ENCODE measurements at regions not wholly inside any gene's neighbourhood (a gene's known extent, or its start where the extent isn't known, plus 50 kb on each side); places are given as distances from the start of the nearest gene placed in this dataset.

DNA sequence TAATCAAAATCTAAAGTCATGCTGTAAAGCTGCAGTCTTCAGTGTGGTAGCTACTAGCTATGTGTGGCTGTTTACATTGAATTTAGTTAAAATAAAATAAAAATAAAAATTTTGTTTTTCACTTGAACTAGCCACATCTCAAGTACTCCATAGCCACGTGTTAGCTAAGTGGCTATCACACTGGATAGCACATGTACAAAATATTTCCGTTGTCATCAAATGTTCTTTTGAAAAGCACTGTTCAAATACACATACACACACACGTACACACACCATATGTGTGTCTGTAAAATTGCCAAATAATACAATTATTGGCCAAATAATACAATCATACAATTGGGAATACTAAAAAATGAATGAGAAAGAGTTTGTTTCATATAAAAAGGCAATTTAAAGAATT, 778.2 kb upstream of the FLRT2 start:
- TF ChIP-seq, protein P1, sequence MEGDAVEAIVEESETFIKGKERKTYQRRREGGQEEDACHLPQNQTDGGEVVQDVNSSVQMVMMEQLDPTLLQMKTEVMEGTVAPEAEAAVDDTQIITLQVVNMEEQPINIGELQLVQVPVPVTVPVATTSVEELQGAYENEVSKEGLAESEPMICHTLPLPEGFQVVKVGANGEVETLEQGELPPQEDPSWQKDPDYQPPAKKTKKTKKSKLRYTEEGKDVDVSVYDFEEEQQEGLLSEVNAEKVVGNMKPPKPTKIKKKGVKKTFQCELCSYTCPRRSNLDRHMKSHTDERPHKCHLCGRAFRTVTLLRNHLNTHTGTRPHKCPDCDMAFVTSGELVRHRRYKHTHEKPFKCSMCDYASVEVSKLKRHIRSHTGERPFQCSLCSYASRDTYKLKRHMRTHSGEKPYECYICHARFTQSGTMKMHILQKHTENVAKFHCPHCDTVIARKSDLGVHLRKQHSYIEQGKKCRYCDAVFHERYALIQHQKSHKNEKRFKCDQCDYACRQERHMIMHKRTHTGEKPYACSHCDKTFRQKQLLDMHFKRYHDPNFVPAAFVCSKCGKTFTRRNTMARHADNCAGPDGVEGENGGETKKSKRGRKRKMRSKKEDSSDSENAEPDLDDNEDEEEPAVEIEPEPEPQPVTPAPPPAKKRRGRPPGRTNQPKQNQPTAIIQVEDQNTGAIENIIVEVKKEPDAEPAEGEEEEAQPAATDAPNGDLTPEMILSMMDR (IDR thresholded peaks at IDR 0.05; ENCODE audit: borderline replicate concordance, extremely low read depth, low read length, poor library complexity, severe bottlenecking), result no peak
- TF ChIP-seq EZH2 (IDR thresholded peaks at IDR 0.05; ENCODE audit: borderline replicate concordance, low read depth, low read length, severe bottlenecking), result no peak
- Histone ChIP-seq H3K9ac (ENCODE audit: low read depth, low read length) (no peak overlapping the region), H3K27me3 (ENCODE audit: insufficient read depth, low read length, poor library complexity) (no peaks in the 10 kb centered on the region), H3K79me2 (ENCODE audit: insufficient read depth, low read length) (no peaks in the 10 kb centered on the region), H2AFZ (ENCODE audit: low read depth, low read length) (no peak overlapping the region), H3K4me1 (ENCODE audit: insufficient read depth, low read length) (no peaks in the 10 kb centered on the region), H3K27ac (ENCODE audit: low read length) (no peak overlapping the region), H3K9me3 (ENCODE audit: insufficient read depth, low read length, severe bottlenecking) (no peaks in the 10 kb centered on the region), H4K20me1 (ENCODE audit: insufficient read depth, low read length) (no peaks in the 10 kb centered on the region), H3K36me3 (ENCODE audit: insufficient read depth, low read length) (no peaks in the 10 kb centered on the region), H3K4me2 (ENCODE audit: insufficient read depth, low read length) (no peak overlapping the region), H3K4me3 (ENCODE audit: low read depth in 1 of 2, low read length in 2 of 2) (no peak overlapping the region)
- no peak for DNase-seq
- no peak for ATAC-seq (ENCODE audit: insufficient read depth, low read depth)

- Histone ChIP-seq H3K9ac (ENCODE audit: low read depth, low read length) (no peak overlapping the region), H3K4me2 (ENCODE audit: insufficient read depth, low read length) (no peak overlapping the region), H2AFZ (ENCODE audit: low read depth, low read length) (no peak overlapping the region), H3K9me3 (ENCODE audit: insufficient read depth, low read length, severe bottlenecking) (no peaks in the 10 kb centered on the region), H3K4me1 (ENCODE audit: insufficient read depth, low read length) (no peaks in the 10 kb centered on the region), H3K27ac (ENCODE audit: low read length) (no peak overlapping the region), H3K79me2 (ENCODE audit: insufficient read depth, low read length) (no peaks in the 10 kb centered on the region), H3K27me3 (ENCODE audit: insufficient read depth, low read length, poor library complexity) (no peaks in the 10 kb centered on the region), H4K20me1 (ENCODE audit: insufficient read depth, low read length) (no peaks in the 10 kb centered on the region), H3K4me3 (ENCODE audit: low read depth in 1 of 2, low read length in 2 of 2) (no peak overlapping the region), H3K36me3 (ENCODE audit: insufficient read depth, low read length) (no peaks in the 10 kb centered on the region)
- ATAC-seq (ENCODE audit: insufficient read depth, low read depth) (no peak), DNase-seq (no peak)
- TF ChIP-seq EZH2 (IDR thresholded peaks at IDR 0.05; ENCODE audit: borderline replicate concordance, low read depth, low read length, severe bottlenecking), result no peak
- TF ChIP-seq, protein P1 (IDR thresholded peaks at IDR 0.05; ENCODE audit: borderline replicate concordance, extremely low read depth, low read length, poor library complexity, severe bottlenecking), result no peak
These were observed 769.3 kb upstream of the FLRT2 start for GRCh38 chr14:84760489-84761126.

DNA sequence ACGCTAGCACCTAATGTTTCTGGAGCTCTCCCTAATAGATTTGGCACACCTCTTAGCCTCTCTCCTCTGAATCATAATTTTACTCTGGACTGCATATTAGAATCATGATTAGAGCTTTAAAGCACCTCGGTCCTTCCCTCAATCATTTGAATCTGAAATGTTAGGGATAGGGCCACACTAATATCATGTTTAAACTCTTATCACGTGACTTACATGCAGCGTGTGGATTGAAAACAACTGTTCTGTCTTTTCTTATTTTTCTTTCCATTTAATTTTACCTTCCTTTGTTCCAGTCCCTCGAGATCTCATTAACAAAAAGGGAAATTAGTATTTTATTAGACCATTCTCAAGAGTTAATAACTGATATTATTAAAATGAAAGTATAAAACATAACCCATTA, 762.5 kb upstream of the FLRT2 start:
- Histone ChIP-seq H3K4me3 (ENCODE audit: low read depth in 1 of 2, low read length in 2 of 2) (no peak overlapping the region), H3K79me2 (ENCODE audit: insufficient read depth, low read length) (no peaks in the 10 kb centered on the region), H3K27me3 (ENCODE audit: insufficient read depth, low read length, poor library complexity) (no peaks in the 10 kb centered on the region), H3K36me3 (ENCODE audit: insufficient read depth, low read length) (no peaks in the 10 kb centered on the region), H3K9me3 (ENCODE audit: insufficient read depth, low read length, severe bottlenecking) (no peaks in the 10 kb centered on the region), H3K9ac (ENCODE audit: low read depth, low read length) (no peak overlapping the region), H3K27ac (ENCODE audit: low read length) (no peak overlapping the region), H3K4me2 (ENCODE audit: insufficient read depth, low read length) (no peak overlapping the region), H4K20me1 (ENCODE audit: insufficient read depth, low read length) (no peaks in the 10 kb centered on the region), H3K4me1 (ENCODE audit: insufficient read depth, low read length) (no peaks in the 10 kb centered on the region), H2AFZ (ENCODE audit: low read depth, low read length) (no peak overlapping the region)
- no peak for TF ChIP-seq EZH2 (IDR thresholded peaks at IDR 0.05; ENCODE audit: borderline replicate concordance, low read depth, low read length, severe bottlenecking)
- TF ChIP-seq, protein P1 (IDR thresholded peaks at IDR 0.05; ENCODE audit: borderline replicate concordance, extremely low read depth, low read length, poor library complexity, severe bottlenecking), result no peak
- DNase-seq (no peak), ATAC-seq (ENCODE audit: insufficient read depth, low read depth) (no peak)

Measured in DND-41 (cell line).